ENCODE measurements at regions not wholly inside any gene's neighbourhood (a gene's known extent, or its start where the extent isn't known, plus 50 kb on each side); places are given as distances from the start of the nearest gene placed in this dataset.

GRCh38 chr7:146004805-146005204, 111.8 kb upstream of the CNTNAP2 start:
- no peak overlapping the region for H3K4me3 ChIP-seq
- no peaks in the 10 kb centered on the region for H3K36me3 ChIP-seq (ENCODE audit: insufficient read depth in 1 of 2, low read depth in 1 of 2)
- 79 to 88% (median 79%) methylated on average over 2 of the region's 2 CpGs for WGBS, 3 donors
- H3K27ac ChIP-seq, result no peak overlapping the region
- no peaks in the 10 kb centered on the region for H3K9me3 ChIP-seq
- no peaks in the 10 kb centered on the region for H3K4me1 ChIP-seq
- no peaks in the 10 kb centered on the region for H3K27me3 ChIP-seq (ENCODE audit: insufficient read depth in 3 of 3, low read length in 2 of 3)
- no peak for DNase-seq
- no peak for ATAC-seq
- intact Hi-C loops (cut with DNase I), result no loop called here
- TF ChIP-seq, protein P1, sequence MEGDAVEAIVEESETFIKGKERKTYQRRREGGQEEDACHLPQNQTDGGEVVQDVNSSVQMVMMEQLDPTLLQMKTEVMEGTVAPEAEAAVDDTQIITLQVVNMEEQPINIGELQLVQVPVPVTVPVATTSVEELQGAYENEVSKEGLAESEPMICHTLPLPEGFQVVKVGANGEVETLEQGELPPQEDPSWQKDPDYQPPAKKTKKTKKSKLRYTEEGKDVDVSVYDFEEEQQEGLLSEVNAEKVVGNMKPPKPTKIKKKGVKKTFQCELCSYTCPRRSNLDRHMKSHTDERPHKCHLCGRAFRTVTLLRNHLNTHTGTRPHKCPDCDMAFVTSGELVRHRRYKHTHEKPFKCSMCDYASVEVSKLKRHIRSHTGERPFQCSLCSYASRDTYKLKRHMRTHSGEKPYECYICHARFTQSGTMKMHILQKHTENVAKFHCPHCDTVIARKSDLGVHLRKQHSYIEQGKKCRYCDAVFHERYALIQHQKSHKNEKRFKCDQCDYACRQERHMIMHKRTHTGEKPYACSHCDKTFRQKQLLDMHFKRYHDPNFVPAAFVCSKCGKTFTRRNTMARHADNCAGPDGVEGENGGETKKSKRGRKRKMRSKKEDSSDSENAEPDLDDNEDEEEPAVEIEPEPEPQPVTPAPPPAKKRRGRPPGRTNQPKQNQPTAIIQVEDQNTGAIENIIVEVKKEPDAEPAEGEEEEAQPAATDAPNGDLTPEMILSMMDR (IDR thresholded peaks at IDR 0.05), result no peak

DNA sequence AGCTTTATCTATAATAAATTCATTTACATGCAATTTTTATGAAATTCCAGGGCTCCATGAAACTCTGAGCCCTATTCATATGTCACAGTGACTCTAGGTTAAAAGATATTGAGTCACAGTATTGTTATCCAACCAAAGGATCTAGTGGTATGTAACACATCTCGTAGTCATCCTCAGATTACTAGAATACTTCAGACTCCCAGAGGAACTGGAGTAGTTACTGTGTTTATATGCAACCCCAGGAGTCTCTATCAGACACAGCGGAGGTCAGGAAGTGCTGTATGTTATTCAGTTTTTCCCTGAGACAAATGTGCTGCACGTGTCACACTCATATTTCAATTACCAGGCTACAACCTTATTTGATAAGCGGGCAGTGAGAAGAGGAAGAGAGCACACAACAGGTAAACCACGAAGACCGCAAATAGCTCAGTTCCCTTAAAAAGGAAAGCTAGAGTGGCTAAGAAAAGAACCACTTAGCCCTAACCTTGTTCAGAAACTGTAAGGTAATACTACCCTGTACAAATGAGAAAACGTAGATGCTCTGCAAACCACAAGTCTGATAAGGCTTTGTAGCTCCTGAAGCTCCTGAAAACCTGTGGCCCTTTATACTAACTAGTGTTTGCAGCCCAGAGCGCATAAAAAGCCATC, 114.0 kb upstream of the CNTNAP2 start:
- 61 to 64% (median 62%) methylated on average over 8 of the region's 8 CpGs for WGBS, 3 donors
- H3K4me1 ChIP-seq, result no peaks in the 10 kb centered on the region
- H3K27ac ChIP-seq, result no peak overlapping the region
- ATAC-seq, result no peak
- H3K36me3 ChIP-seq (ENCODE audit: insufficient read depth in 1 of 2, low read depth in 1 of 2), result no peaks in the 10 kb centered on the region
- no peak overlapping the region for H3K4me3 ChIP-seq
- intact Hi-C loops (cut with DNase I), result no loop called here
- H3K9me3 ChIP-seq, result no peaks in the 10 kb centered on the region
- DNase-seq, result no peak
- TF ChIP-seq, protein P1 (IDR thresholded peaks at IDR 0.05), result no peak
- no peaks in the 10 kb centered on the region for H3K27me3 ChIP-seq (ENCODE audit: insufficient read depth in 3 of 3, low read length in 2 of 3)

DNA sequence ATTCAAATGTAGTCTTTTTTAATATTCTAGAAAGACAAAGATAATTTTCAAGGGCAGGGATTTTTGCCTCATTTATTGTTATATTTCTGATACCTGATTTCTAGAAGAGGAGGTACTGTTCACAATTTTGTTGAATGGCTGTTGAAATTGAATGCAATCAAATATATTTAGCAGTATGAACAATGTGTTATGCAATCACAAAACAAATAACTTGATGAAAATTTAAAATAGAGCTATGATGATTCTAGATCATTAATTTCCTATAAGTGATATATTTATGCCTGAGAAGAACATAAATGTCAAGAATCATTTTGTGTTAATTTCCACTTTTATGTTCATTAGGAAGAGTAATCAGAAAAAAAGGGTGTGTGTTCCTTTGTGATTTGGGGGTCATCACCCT, 114.6 kb upstream of the CNTNAP2 start:
- Histone ChIP-seq H3K4me3 (no peak overlapping the region), H3K9me3 (no peaks in the 10 kb centered on the region), H3K27me3 (ENCODE audit: insufficient read depth in 3 of 3, low read length in 2 of 3) (no peaks in the 10 kb centered on the region), H3K36me3 (ENCODE audit: insufficient read depth in 1 of 2, low read depth in 1 of 2) (no peaks in the 10 kb centered on the region), H3K27ac (no peak overlapping the region), H3K4me1 (no peaks in the 10 kb centered on the region)
- intact Hi-C loops (cut with DNase I), result no loop called here
- TF ChIP-seq, protein P1 (IDR thresholded peaks at IDR 0.05), result no peak
- ATAC-seq (no peak), DNase-seq (no peak)

DNA sequence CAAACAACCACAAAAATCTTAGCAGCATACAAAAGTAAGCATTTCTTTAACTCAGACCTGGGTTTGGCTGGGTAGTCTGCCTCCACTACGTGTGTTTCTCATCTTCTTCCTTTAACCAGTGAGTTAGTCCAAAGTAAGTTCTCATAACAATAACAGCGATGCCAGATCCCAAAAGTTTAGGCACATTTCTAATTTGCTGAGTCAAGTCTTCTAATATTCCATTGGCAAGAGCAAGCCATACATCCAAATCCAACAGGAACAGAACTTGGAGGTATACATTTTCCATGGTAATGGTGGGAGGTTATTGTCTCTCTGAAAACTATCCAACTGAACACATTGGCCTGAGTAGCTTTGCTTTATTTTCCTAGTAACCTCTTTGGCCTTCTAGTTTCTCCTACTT, 115.7 kb upstream of the CNTNAP2 start:
- WGBS, 3 donors, result 73 to 83% (median 74%) methylated on average over 2 of the region's 2 CpGs
- ATAC-seq (no peak), DNase-seq (no peak)

More for the DNA sequence above, 115.7 kb upstream of the CNTNAP2 start:
- Histone ChIP-seq H3K4me1 (no peaks in the 10 kb centered on the region), H3K4me3 (no peak overlapping the region), H3K27me3 (ENCODE audit: insufficient read depth in 3 of 3, low read length in 2 of 3) (no peaks in the 10 kb centered on the region), H3K9me3 (no peaks in the 10 kb centered on the region), H3K27ac (no peak overlapping the region), H3K36me3 (ENCODE audit: insufficient read depth in 1 of 2, low read depth in 1 of 2) (no peaks in the 10 kb centered on the region)
- TF ChIP-seq, protein P1 (IDR thresholded peaks at IDR 0.05), result no peak
- intact Hi-C loops (cut with DNase I), result no loop called here
